OCI-LY1 (cell line): ENCODE measurements at regions not wholly inside any gene's neighbourhood (a gene's known extent, or its start where the extent isn't known, plus 50 kb on each side); places are given as distances from the start of the nearest gene placed in this dataset.

Experiments
- EZH2 ChIP-seq: fragments of 200-600 bp; sonication (generic), shearing (Covaris generic); IDR thresholded peaks from 2 replicates; pipeline ENCODE4 v1.8.0; 2017; ENCODE audit warnings: borderline replicate concordance, mixed run types, mild to moderate bottlenecking, antibody characterized with exemption, low read length, moderate library complexity, mixed read lengths
- TF ChIP-seq, protein P1 (sequence below): fragments of 200-600 bp; sonication (generic), shearing (Covaris generic); IDR thresholded peaks from 2 replicates; pipeline ENCODE4 v1.5.1; 2017; ENCODE audit warnings: mild to moderate bottlenecking, antibody characterized with exemption, low read length, moderate library complexity, mixed read lengths

DNA sequence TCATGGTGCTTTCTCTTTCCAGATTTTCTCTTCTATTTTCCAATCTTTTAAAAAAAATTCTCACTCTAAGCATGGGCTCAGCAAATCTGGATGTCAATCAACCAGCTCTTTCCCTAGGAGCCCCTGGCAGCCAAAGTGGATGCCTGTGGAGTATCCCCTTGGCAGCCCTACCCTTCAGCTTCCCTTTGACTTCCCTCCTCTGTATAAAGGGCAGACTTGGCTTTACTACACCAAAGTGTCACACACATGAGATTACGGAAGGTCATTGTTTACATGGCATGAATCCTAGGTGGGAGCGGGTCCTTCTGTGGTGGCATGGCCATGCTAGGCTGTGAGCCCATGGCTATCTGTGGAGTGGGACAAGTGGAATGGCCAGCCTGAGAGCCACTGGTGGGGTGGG, 379.9 kb downstream of the GABRB3 start:
- TF ChIP-seq, protein P1, sequence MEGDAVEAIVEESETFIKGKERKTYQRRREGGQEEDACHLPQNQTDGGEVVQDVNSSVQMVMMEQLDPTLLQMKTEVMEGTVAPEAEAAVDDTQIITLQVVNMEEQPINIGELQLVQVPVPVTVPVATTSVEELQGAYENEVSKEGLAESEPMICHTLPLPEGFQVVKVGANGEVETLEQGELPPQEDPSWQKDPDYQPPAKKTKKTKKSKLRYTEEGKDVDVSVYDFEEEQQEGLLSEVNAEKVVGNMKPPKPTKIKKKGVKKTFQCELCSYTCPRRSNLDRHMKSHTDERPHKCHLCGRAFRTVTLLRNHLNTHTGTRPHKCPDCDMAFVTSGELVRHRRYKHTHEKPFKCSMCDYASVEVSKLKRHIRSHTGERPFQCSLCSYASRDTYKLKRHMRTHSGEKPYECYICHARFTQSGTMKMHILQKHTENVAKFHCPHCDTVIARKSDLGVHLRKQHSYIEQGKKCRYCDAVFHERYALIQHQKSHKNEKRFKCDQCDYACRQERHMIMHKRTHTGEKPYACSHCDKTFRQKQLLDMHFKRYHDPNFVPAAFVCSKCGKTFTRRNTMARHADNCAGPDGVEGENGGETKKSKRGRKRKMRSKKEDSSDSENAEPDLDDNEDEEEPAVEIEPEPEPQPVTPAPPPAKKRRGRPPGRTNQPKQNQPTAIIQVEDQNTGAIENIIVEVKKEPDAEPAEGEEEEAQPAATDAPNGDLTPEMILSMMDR = no peak
- no peak for TF ChIP-seq EZH2
